ENCODE measurements at regions not wholly inside any gene's neighbourhood (a gene's known extent, or its start where the extent isn't known, plus 50 kb on each side); places are given as distances from the start of the nearest gene placed in this dataset.

DNA sequence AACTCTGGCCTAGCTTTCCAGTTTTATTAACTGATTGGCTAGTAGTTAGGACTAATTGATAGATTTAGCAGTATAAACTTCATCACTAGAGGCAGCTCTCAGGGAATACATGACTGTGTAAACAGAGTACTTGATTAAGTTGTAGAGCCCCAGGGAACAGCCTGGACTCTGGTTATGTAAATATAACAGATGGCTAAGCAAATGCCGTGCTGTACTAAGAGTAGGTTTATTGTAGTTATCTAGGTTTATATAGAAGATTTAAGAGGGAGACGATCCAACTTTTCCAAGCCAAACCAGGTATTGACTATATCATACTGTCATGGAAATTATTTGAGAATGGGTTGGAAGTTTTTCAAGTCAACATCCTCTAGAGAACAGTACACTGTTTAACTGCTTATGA, 463.4 kb upstream of the GRID2 start:
- TF ChIP-seq CTCF (IDR thresholded peaks at IDR 0.05) (peak; percentile 29), ZFX (IDR thresholded peaks at IDR 0.05; ENCODE audit: borderline replicate concordance) (no peak)

Data from 22Rv1 (cell line).